HCT116 (cell line): ENCODE measurements at regions not wholly inside any gene's neighbourhood (a gene's known extent, or its start where the extent isn't known, plus 50 kb on each side); places are given as distances from the start of the nearest gene placed in this dataset.

ENCODE experiments used
- ATAC-seq: fragments of 200-7000 bp; cut with Tn5 transposase; 2 replicates; pipeline ENCODE4 v1.9.1; 2020; ENCODE audit warnings: mild to moderate bottlenecking, moderate library complexity
- BruUV-seq: library from RNA; stranded (reverse); fragments of 400-500 nt; replicated peaks from 2 replicates; lab custom pipeline; 2021; lab: Mats Ljungman, UMichigan
- CTCF ChIA-PET: fragments of 300-600 bp; sonication (Branson Sonifier 250); formaldehyde crosslinking; loops from one replicate; lab custom pipeline; 2021; ENCODE audit warnings: antibody characterized with exemption; lab: Charles Lee
- POLR2A ChIA-PET: fragments of 300-600, 350-600 bp; sonication (Branson Sonifier 250); formaldehyde crosslinking; loops from one replicate; lab custom pipeline; 2021; ENCODE audit warnings: antibody characterized with exemption; lab: Charles Lee
- RAD21 ChIA-PET, 2 experiments: fragments of 300-600 bp; sonication (Branson Sonifier 250); formaldehyde crosslinking; loops; one replicate each; lab custom pipeline; 2023; ENCODE audit warnings: low total read pairs in 2 of 2; ENCODE audit not compliant: uncharacterized antibody in 2 of 2, unreplicated experiment in 2 of 2, low non-redundant PET in 1 of 2; lab: Charles Lee
- DNase-seq: peaks from one replicate; pipeline ENCODE4 v3.0.0-alpha.2; 2010; ENCODE audit warnings: low read depth, low spot score
- H2AFZ ChIP-seq: fragments of 200-600 bp; shearing (Covaris generic), sonication (generic); 2 replicates; pipeline ENCODE4 v1.6.1; 2017; ENCODE audit warnings: low read depth, mixed run types, mixed read lengths, antibody characterized with exemption, low read length; ENCODE audit not compliant: poor library complexity, severe bottlenecking
- H3K27ac ChIP-seq: 2 replicates; pipeline ENCODE4 v1.5.1; 2012; ENCODE audit warnings: low read depth, low read length
- H3K27me3 ChIP-seq: fragments of 200-600 bp; sonication (generic); 2 replicates; pipeline ENCODE4 v1.6.1; 2016; ENCODE audit warnings: mixed run types, low read length, mixed read lengths; ENCODE audit not compliant: insufficient read depth
- H3K36me3 ChIP-seq, 2 experiments: fragments of 200-500 bp in 1 of 2; fragments of 200-600 bp in 1 of 2; sonication (Bioruptor generic) in 1 of 2; sonication (generic) in 1 of 2; 2 replicates each; pipeline versions ENCODE4 v1.5.1 to v1.6.1; 2014 to 2016; ENCODE audit warnings: low read length in 2 of 2, inconsistent platforms in 1 of 2, mixed read lengths in 1 of 2, mixed run types in 1 of 2; ENCODE audit not compliant: insufficient read depth in 2 of 2, control insufficient read depth in 1 of 2
- H3K4me1 ChIP-seq, 2 experiments: fragments of 200-600 bp in 1 of 2; sonication (generic) in 1 of 2; 2 replicates each; pipeline versions ENCODE4 v1.5.1 to v1.6.1; 2012 to 2017; ENCODE audit warnings: low read length in 2 of 2, inconsistent platforms in 1 of 2, mild to moderate bottlenecking in 1 of 2, mixed read lengths in 1 of 2, mixed run types in 1 of 2, moderate library complexity in 1 of 2; ENCODE audit not compliant: insufficient read depth in 2 of 2, control insufficient read depth in 1 of 2
- H3K4me2 ChIP-seq: fragments of 200-600 bp; sonication (generic); 2 replicates; pipeline ENCODE4 v1.6.1; 2017; ENCODE audit warnings: mixed run types, low read length, mixed read lengths
- H3K4me3 ChIP-seq, 2 experiments: fragments of 200-600 bp in 1 of 2; sonication (generic) in 1 of 2; replicated peaks in 1 of 2; 2 replicates each; pipeline ENCODE4 v1.5.1; 2011 to 2016; ENCODE audit warnings: low read length in 2 of 2, control low read depth in 1 of 2, low read depth in 1 of 2, mild to moderate bottlenecking in 1 of 2, mixed read lengths in 1 of 2, mixed run types in 1 of 2
- H3K79me2 ChIP-seq: fragments of 200-600 bp; sonication (generic); 2 replicates; pipeline ENCODE4 v1.6.1; 2017; ENCODE audit warnings: mild to moderate bottlenecking, mixed run types, low read length, moderate library complexity, mixed read lengths; ENCODE audit not compliant: insufficient read depth
- H3K9ac ChIP-seq: fragments of 200-600 bp; sonication (generic); 2 replicates; pipeline ENCODE4 v1.6.1; 2016; ENCODE audit warnings: low read length, mixed read lengths
- H3K9me2 ChIP-seq: fragments of 200-600 bp; sonication (generic), shearing (Covaris generic); 2 replicates; pipeline ENCODE4 v1.6.1; 2017; ENCODE audit warnings: mixed run types, mild to moderate bottlenecking, moderate library complexity; ENCODE audit not compliant: insufficient read depth
- H3K9me3 ChIP-seq, 2 experiments: fragments of 200-500 bp in 1 of 2; fragments of 200-600 bp in 1 of 2; sonication (Bioruptor generic) in 1 of 2; sonication (generic) in 1 of 2; 2 replicates each; pipeline ENCODE4 v1.6.1; 2014 to 2017; ENCODE audit warnings: low read length in 2 of 2, mixed read lengths in 2 of 2, inconsistent platforms in 1 of 2, low read depth in 1 of 2, mild to moderate bottlenecking in 1 of 2, mixed run types in 1 of 2, moderate library complexity in 1 of 2; ENCODE audit not compliant: control insufficient read depth in 1 of 2, insufficient read depth in 1 of 2
- H4K20me1 ChIP-seq: fragments of 200-600 bp; sonication (generic), shearing (Covaris generic); 2 replicates; pipeline ENCODE4 v1.6.1; 2017; ENCODE audit warnings: mixed run types, mild to moderate bottlenecking, moderate library complexity; ENCODE audit not compliant: insufficient read depth
- EZH2 ChIP-seq: fragments of 200-600 bp; sonication (generic); IDR thresholded peaks from 2 replicates; pipeline ENCODE4 v1.6.1; 2017; ENCODE audit warnings: antibody characterized with exemption, mixed run types
- EZH2phosphoT487 ChIP-seq: fragments of 200-600 bp; IDR thresholded peaks from 2 replicates; pipeline ENCODE4 v1.6.1; 2018; ENCODE audit warnings: antibody characterized with exemption, borderline replicate concordance
- POLR2A ChIP-seq: IDR thresholded peaks from 2 replicates; pipeline ENCODE4 v1.7.0; 2011; ENCODE audit warnings: borderline replicate concordance; ENCODE audit not compliant: insufficient read depth, insufficient read length; ENCODE audit errors: extremely low read depth
- POLR2AphosphoS5 ChIP-seq: IDR thresholded peaks from 2 replicates; pipeline ENCODE4 v1.6.1; 2011; ENCODE audit warnings: mild to moderate bottlenecking, low read depth, low read length, moderate library complexity
- SIN3A ChIP-seq: IDR thresholded peaks from 2 replicates; pipeline ENCODE4 v1.6.1; 2012; ENCODE audit warnings: low read depth
- TCF7L2 ChIP-seq: IDR thresholded peaks from 2 replicates; pipeline ENCODE4 v1.7.0; 2011; ENCODE audit warnings: borderline replicate concordance, inconsistent platforms; ENCODE audit not compliant: insufficient read depth, insufficient read length; ENCODE audit errors: extremely low read depth
- intact Hi-C: fragments of 100-400 bp; cut with micrococcal nuclease; formaldehyde crosslinking; loops from 2 replicates; pipeline ENCODE4 v1.10.0; 2022
- TF ChIP-seq, protein P1 (sequence below): IDR thresholded peaks from 2 replicates; pipeline ENCODE4 v1.6.1; 2012
- TF ChIP-seq, protein P2 (sequence below): IDR thresholded peaks from 2 replicates; pipeline ENCODE4 v1.6.1; 2012; ENCODE audit warnings: low read depth
- TF ChIP-seq, protein P3 (sequence below): IDR thresholded peaks from 2 replicates; pipeline ENCODE4 v1.6.1; 2011; ENCODE audit warnings: mild to moderate bottlenecking, low read length, moderate library complexity; ENCODE audit not compliant: insufficient replicate concordance; ENCODE audit errors: extremely low read depth
- TF ChIP-seq, protein P4 (sequence below): IDR thresholded peaks from 2 replicates; pipeline ENCODE4 v1.6.1; 2012

DNA sequence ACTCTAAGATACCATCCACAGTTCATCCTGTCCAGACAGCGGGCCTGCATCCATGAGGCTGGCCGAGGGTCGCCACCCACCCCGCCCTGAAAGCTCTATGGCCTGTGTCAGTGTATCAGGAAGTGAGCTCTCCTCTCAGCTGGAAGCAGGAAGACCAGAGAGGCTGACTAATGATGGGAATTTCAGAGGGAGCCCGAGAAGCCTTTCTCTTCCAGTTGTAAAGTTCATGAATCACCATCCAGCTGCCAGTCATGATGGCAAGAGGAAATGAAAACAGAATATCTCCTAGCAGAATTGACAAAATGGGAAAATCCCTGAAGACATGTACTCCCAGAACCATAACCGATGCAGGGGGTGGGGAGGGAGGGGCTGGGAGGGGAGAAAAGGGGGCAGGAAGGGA, 109.6 kb upstream of the RPS6KA2 start (continued):
- TF ChIP-seq, protein P1, sequence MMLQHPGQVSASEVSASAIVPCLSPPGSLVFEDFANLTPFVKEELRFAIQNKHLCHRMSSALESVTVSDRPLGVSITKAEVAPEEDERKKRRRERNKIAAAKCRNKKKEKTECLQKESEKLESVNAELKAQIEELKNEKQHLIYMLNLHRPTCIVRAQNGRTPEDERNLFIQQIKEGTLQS = no peak
- TF ChIP-seq, protein P2, sequence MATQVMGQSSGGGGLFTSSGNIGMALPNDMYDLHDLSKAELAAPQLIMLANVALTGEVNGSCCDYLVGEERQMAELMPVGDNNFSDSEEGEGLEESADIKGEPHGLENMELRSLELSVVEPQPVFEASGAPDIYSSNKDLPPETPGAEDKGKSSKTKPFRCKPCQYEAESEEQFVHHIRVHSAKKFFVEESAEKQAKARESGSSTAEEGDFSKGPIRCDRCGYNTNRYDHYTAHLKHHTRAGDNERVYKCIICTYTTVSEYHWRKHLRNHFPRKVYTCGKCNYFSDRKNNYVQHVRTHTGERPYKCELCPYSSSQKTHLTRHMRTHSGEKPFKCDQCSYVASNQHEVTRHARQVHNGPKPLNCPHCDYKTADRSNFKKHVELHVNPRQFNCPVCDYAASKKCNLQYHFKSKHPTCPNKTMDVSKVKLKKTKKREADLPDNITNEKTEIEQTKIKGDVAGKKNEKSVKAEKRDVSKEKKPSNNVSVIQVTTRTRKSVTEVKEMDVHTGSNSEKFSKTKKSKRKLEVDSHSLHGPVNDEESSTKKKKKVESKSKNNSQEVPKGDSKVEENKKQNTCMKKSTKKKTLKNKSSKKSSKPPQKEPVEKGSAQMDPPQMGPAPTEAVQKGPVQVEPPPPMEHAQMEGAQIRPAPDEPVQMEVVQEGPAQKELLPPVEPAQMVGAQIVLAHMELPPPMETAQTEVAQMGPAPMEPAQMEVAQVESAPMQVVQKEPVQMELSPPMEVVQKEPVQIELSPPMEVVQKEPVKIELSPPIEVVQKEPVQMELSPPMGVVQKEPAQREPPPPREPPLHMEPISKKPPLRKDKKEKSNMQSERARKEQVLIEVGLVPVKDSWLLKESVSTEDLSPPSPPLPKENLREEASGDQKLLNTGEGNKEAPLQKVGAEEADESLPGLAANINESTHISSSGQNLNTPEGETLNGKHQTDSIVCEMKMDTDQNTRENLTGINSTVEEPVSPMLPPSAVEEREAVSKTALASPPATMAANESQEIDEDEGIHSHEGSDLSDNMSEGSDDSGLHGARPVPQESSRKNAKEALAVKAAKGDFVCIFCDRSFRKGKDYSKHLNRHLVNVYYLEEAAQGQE = no peak
- TF ChIP-seq POLR2A (no peak), POLR2AphosphoS5 (peak; percentile 34; the same call in 1 of the 2 replicates), SIN3A (0 out of 2 replicates have a peak, but pooled peaks have one; percentile 33), EZH2 (no peak)
- TF ChIP-seq, protein P3, sequence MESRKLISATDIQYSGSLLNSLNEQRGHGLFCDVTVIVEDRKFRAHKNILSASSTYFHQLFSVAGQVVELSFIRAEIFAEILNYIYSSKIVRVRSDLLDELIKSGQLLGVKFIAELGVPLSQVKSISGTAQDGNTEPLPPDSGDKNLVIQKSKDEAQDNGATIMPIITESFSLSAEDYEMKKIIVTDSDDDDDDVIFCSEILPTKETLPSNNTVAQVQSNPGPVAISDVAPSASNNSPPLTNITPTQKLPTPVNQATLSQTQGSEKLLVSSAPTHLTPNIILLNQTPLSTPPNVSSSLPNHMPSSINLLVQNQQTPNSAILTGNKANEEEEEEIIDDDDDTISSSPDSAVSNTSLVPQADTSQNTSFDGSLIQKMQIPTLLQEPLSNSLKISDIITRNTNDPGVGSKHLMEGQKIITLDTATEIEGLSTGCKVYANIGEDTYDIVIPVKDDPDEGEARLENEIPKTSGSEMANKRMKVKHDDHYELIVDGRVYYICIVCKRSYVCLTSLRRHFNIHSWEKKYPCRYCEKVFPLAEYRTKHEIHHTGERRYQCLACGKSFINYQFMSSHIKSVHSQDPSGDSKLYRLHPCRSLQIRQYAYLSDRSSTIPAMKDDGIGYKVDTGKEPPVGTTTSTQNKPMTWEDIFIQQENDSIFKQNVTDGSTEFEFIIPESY = no peak

DNA sequence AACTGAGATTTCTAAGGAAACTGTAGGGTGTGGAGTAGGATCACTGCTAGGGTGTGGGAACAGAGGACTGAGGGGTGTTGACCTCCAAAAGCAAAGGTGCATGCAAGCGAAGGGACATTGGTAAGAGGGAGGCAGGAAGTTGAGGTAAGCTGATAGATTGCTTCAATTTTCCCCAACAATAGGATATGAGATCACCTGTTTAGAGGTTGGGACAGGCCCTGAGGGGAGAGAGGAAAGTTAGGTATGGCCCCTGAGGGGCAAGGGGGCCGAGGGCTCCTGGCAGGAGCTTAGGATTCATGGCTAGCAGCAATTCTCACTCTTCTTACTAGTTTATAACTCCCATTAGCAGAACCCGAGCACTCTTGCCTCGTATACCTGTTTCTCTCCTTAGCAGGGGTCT, 106.8 kb upstream of the RPS6KA2 start:
- ATAC-seq (no peak), DNase-seq (no peak)
- TF ChIP-seq, protein P3 = no peak
- no peak for TF ChIP-seq EZH2phosphoT487
- no peak for TF ChIP-seq TCF7L2
- TF ChIP-seq, protein P4, sequence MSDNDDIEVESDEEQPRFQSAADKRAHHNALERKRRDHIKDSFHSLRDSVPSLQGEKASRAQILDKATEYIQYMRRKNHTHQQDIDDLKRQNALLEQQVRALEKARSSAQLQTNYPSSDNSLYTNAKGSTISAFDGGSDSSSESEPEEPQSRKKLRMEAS = no peak
- no peak overlapping the region for H3K27ac ChIP-seq
- no peaks in the 10 kb centered on the region for H3K27me3 ChIP-seq
- peaks cover 4 to 32% of the 10 kb centered on the region in 2 experiments for H3K4me1 ChIP-seq
- no peak overlapping the region for H3K9ac ChIP-seq
- no peaks in the 10 kb centered on the region for H4K20me1 ChIP-seq
- no TSS peak for BruUV-seq
- H3K9me3 ChIP-seq = no peaks in the 10 kb centered on the region
- CTCF ChIA-PET = no interaction called here
- H2AFZ ChIP-seq = no peak overlapping the region
- no peak overlapping the region for H3K4me3 ChIP-seq
- intact Hi-C loops = no loop called here
- H3K36me3 ChIP-seq = no peaks in the 10 kb centered on the region
- H3K4me2 ChIP-seq = no peak overlapping the region
- RAD21 ChIA-PET = no interaction called here
- no peaks in the 10 kb centered on the region for H3K79me2 ChIP-seq
- H3K9me2 ChIP-seq = no peaks in the 10 kb centered on the region
- POLR2A ChIA-PET = no interaction called here
